ACC112 (cell line): ENCODE measurements at regions not wholly inside any gene's neighbourhood (a gene's known extent, or its start where the extent isn't known, plus 50 kb on each side); places are given as distances from the start of the nearest gene placed in this dataset.

Source experiments
- H2AFZ ChIP-seq: fragments of 200-600 bp; sonication (generic); one replicate; pipeline ENCODE4 v1.6.0; 2017; ENCODE audit warnings: antibody characterized with exemption, low read length; ENCODE audit not compliant: unreplicated experiment
- H3K27ac ChIP-seq: fragments of 200-600 bp; sonication (generic); 2 replicates; pipeline ENCODE4 v1.5.1; 2014; ENCODE audit warnings: low read depth, mild to moderate bottlenecking, antibody characterized with exemption, low read length, moderate library complexity
- H3K27me3 ChIP-seq: fragments of 200-600 bp; sonication (generic); 2 replicates; pipeline ENCODE4 v1.6.1; 2014; ENCODE audit warnings: mild to moderate bottlenecking, antibody characterized with exemption, low read length, moderate library complexity, mixed read lengths; ENCODE audit not compliant: insufficient read depth
- H3K36me3 ChIP-seq: fragments of 200-600 bp; sonication (generic); 2 replicates; pipeline ENCODE4 v1.6.1; 2016; ENCODE audit warnings: mild to moderate bottlenecking, antibody characterized with exemption, low read length, moderate library complexity, mixed read lengths; ENCODE audit not compliant: insufficient read depth
- H3K4me1 ChIP-seq: fragments of 200-600 bp; sonication (generic); one replicate; pipeline ENCODE4 v1.6.1; 2016; ENCODE audit warnings: low read length, mixed read lengths; ENCODE audit not compliant: insufficient read depth, unreplicated experiment, control insufficient read depth
- H3K4me3 ChIP-seq: fragments of 200-600 bp; sonication (generic); 2 replicates; pipeline ENCODE4 v1.5.1; 2014; ENCODE audit warnings: mild to moderate bottlenecking, low read depth, low read length
- H3K79me2 ChIP-seq: fragments of 200-600 bp; sonication (generic); one replicate; pipeline ENCODE4 v1.6.0; 2016; ENCODE audit warnings: low read length; ENCODE audit not compliant: control insufficient read depth, unreplicated experiment, insufficient read depth

DNA sequence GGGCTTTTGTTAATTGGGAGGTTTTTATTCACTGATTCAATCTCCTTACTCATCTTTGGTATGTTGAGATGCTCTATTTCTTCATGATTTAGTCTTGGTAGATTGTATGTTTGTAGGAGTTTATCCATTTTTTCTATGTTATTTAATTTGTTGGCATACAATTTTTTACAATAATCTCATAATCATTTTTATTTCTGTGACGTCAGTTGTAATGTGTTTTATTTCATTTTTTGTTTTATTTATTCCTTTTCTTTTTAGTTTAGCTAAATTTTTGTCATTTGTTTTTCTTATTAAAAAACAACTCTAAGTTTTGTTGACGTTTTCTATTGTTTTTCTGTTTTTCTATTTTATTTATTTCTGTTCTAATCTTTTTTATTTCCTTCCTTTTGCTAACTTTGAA is 389.8 kb downstream of the HS3ST3B1 start:
- H3K4me1 ChIP-seq, result no peaks in the 10 kb centered on the region

GRCh38 chr17:14688134-14688533 is 387.3 kb downstream of the HS3ST3B1 start:
- H3K36me3 ChIP-seq, result no peaks in the 10 kb centered on the region
- no peaks in the 10 kb centered on the region for H3K27me3 ChIP-seq
- H3K4me3 ChIP-seq, result no peak overlapping the region
- no peaks in the 10 kb centered on the region for H3K79me2 ChIP-seq
- H2AFZ ChIP-seq, result no peak overlapping the region
- no peak overlapping the region for H3K27ac ChIP-seq
- H3K4me1 ChIP-seq, result no peaks in the 10 kb centered on the region

More for the DNA sequence above, 389.8 kb downstream of the HS3ST3B1 start:
- Histone ChIP-seq H2AFZ (no peak overlapping the region), H3K79me2 (no peaks in the 10 kb centered on the region), H3K36me3 (no peaks in the 10 kb centered on the region), H3K27me3 (0 out of 2 replicates have a peak, but pooled peaks cover 3% of the 10 kb centered on the region), H3K4me3 (no peak overlapping the region), H3K27ac (no peak overlapping the region)

GRCh38 chr17:14672830-14673229 is 371.9 kb downstream of the HS3ST3B1 start:
- H3K4me1 ChIP-seq, result no peaks in the 10 kb centered on the region
- no peak overlapping the region for H3K27ac ChIP-seq
- no peak overlapping the region for H3K4me3 ChIP-seq
- no peak overlapping the region for H2AFZ ChIP-seq
- H3K36me3 ChIP-seq, result no peaks in the 10 kb centered on the region
- H3K27me3 ChIP-seq, result peaks cover 7% of the 10 kb centered on the region; the same call in 1 of the 2 replicates
- H3K79me2 ChIP-seq, result no peaks in the 10 kb centered on the region

GRCh38 chr17:14670861-14671260 is 370.0 kb downstream of the HS3ST3B1 start:
- H3K36me3 ChIP-seq, result no peaks in the 10 kb centered on the region
- H3K4me1 ChIP-seq, result no peaks in the 10 kb centered on the region
- H3K27me3 ChIP-seq, result peaks cover 14% of the 10 kb centered on the region; the same call in 1 of the 2 replicates
- no peak overlapping the region for H3K27ac ChIP-seq
- H3K79me2 ChIP-seq, result no peaks in the 10 kb centered on the region
- H3K4me3 ChIP-seq, result no peak overlapping the region
- H2AFZ ChIP-seq, result no peak overlapping the region

GRCh38 chr17:14664511-14664910 is 363.6 kb downstream of the HS3ST3B1 start:
- Histone ChIP-seq H3K4me1 (no peaks in the 10 kb centered on the region), H3K36me3 (no peaks in the 10 kb centered on the region), H3K79me2 (no peaks in the 10 kb centered on the region), H3K27me3 (peaks cover 14% of the 10 kb centered on the region; the same call in 1 of the 2 replicates), H3K4me3 (no peak overlapping the region), H2AFZ (no peak overlapping the region), H3K27ac (no peak overlapping the region)

- H3K4me1 ChIP-seq, result no peaks in the 10 kb centered on the region
- peaks cover 4% of the 10 kb centered on the region; the same call in 1 of the 2 replicates for H3K27me3 ChIP-seq
- no peak overlapping the region for H3K27ac ChIP-seq
- H2AFZ ChIP-seq, result no peak overlapping the region
- no peak overlapping the region for H3K4me3 ChIP-seq
- no peaks in the 10 kb centered on the region for H3K79me2 ChIP-seq
- H3K36me3 ChIP-seq, result no peaks in the 10 kb centered on the region
These were observed 340.2 kb downstream of the HS3ST3B1 start for GRCh38 chr17:14641117-14641516.

DNA sequence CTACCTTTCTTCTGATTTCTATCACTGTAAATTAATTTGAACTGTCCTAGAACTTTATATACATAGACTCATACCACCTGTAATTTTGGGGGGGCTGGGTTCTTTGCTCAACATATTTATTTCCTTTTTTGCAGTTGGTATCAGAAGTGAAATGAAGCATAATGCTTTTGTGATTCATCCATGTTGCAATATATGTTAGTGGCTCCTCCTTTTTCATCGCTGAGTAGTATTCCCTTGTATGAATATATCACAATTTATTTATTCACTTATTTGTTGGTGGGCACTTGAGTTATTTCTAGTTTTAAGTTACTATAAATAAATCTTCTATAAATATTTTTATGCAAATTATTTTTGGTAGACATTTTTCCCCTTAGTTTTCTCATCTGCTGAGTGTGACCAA is 336.4 kb downstream of the HS3ST3B1 start:
- no peaks in the 10 kb centered on the region for H3K36me3 ChIP-seq
- H3K4me1 ChIP-seq, result no peaks in the 10 kb centered on the region
- H2AFZ ChIP-seq, result no peak overlapping the region
- peaks cover 8% of the 10 kb centered on the region; the same call in 1 of the 2 replicates for H3K27me3 ChIP-seq
- no peak overlapping the region for H3K4me3 ChIP-seq
- no peaks in the 10 kb centered on the region for H3K79me2 ChIP-seq
- no peak overlapping the region for H3K27ac ChIP-seq

DNA sequence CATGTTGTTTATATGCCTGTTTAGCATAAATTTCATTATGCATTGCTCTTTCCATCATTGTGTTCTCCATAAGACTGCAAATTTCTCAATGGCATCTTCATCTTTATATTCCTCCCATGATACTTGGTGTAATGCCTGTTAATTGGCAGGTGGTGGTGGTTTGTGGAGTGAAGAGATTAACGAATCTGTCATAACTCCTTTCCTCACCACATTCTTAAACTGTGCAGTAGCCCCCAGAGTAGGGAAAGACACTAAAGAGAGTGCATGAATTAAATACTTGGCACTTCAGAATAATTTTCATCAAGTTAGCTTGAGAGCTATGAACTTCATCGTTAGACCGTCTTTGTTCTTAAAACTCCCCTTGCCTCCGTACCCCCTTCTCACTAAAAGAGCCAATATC is 329.7 kb downstream of the HS3ST3B1 start:
- H3K4me3 ChIP-seq, result no peak overlapping the region
- H3K79me2 ChIP-seq, result no peaks in the 10 kb centered on the region
- H3K4me1 ChIP-seq, result no peaks in the 10 kb centered on the region
- 0 out of 2 replicates have a peak, but pooled peaks cover 1% of the 10 kb centered on the region for H3K27me3 ChIP-seq
- no peak overlapping the region for H3K27ac ChIP-seq
- no peak overlapping the region for H2AFZ ChIP-seq
- H3K36me3 ChIP-seq, result no peaks in the 10 kb centered on the region

GRCh38 chr17:14630046-14630445 is 329.2 kb downstream of the HS3ST3B1 start:
- Histone ChIP-seq H3K4me3 (no peak overlapping the region), H3K79me2 (no peaks in the 10 kb centered on the region), H3K4me1 (no peaks in the 10 kb centered on the region), H2AFZ (no peak overlapping the region), H3K36me3 (no peaks in the 10 kb centered on the region), H3K27me3 (no peaks in the 10 kb centered on the region), H3K27ac (no peak overlapping the region)

DNA sequence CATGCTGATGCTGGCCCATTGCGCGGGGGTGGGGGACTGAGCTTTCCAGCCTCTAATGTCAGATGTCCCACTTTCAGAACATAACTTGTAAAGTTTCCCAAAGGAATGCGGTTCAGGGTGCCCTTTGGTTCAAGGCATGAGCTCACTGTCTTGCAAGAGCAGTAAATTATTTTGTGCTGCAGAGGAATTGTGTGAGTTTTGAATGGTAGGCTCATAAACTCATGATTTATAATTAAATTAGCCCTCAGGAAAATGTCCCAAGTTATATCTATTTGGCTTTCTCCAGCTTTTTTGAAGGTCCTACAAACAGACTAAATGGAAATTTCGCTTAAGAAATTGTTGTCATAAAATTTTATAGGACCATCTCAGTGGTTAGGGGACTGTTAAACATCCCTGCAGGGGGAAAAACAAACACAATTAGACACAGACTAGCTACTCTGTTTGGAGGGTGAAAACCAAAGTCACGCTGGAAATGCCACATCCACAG is 321.8 kb downstream of the HS3ST3B1 start:
- H3K27ac ChIP-seq, result no peak overlapping the region
- no peaks in the 10 kb centered on the region for H3K27me3 ChIP-seq
- no peaks in the 10 kb centered on the region for H3K79me2 ChIP-seq
- no peak overlapping the region for H3K4me3 ChIP-seq
- H2AFZ ChIP-seq, result no peak overlapping the region
- H3K36me3 ChIP-seq, result no peaks in the 10 kb centered on the region
- H3K4me1 ChIP-seq, result no peaks in the 10 kb centered on the region

GRCh38 chr17:14621826-14622614 is 321.1 kb downstream of the HS3ST3B1 start:
- H3K27me3 ChIP-seq, result no peaks in the 10 kb centered on the region

More at GRCh38 chr17:14621826-14622614, 321.1 kb downstream of the HS3ST3B1 start:
- Histone ChIP-seq H3K4me3 (no peak overlapping the region), H3K36me3 (no peaks in the 10 kb centered on the region), H3K79me2 (no peaks in the 10 kb centered on the region), H2AFZ (no peak overlapping the region), H3K27ac (no peak overlapping the region), H3K4me1 (no peaks in the 10 kb centered on the region)
